Endothelial cell of umbilical vein (primary cell): ENCODE measurements at regions not wholly inside any gene's neighbourhood (a gene's known extent, or its start where the extent isn't known, plus 50 kb on each side); places are given as distances from the start of the nearest gene placed in this dataset.

Source experiments
- CTCF ChIP-seq, 2 donors: IDR thresholded peaks; 1 replicate in 1 of 2; 2 replicates in 1 of 2; pipeline ENCODE4 v1.5.1; 2011; ENCODE audit warnings: low read length in 2 of 2, mild to moderate bottlenecking in 2 of 2, moderate library complexity in 2 of 2, control low read depth in 1 of 2, inconsistent platforms in 1 of 2, low read depth in 1 of 2; ENCODE audit not compliant: insufficient read depth in 1 of 2; ENCODE audit errors: extremely low read depth in 1 of 2
- EZH2 ChIP-seq: IDR thresholded peaks from 2 replicates; pipeline ENCODE4 v1.6.1; 2012; ENCODE audit warnings: borderline replicate concordance, low read depth, mild to moderate bottlenecking, moderate library complexity, low read length, inconsistent platforms; ENCODE audit not compliant: severe bottlenecking
- JUN ChIP-seq: IDR thresholded peaks from 2 replicates; pipeline ENCODE4 v1.6.1; 2011; ENCODE audit warnings: borderline replicate concordance, low read depth; ENCODE audit not compliant: insufficient read length, insufficient read depth
- MYC ChIP-seq: IDR thresholded peaks from one replicate; pipeline ENCODE4 v1.6.1; 2011; ENCODE audit warnings: mild to moderate bottlenecking, low read depth, low read length
- POLR2A ChIP-seq: IDR thresholded peaks from 2 replicates; pipeline ENCODE4 v1.6.1; 2012; ENCODE audit warnings: low read depth, mild to moderate bottlenecking, control low read depth, low read length
- POLR2AphosphoS5 ChIP-seq: IDR thresholded peaks from 2 replicates; pipeline ENCODE4 v1.6.1; 2012; ENCODE audit warnings: low read depth, mild to moderate bottlenecking, control low read depth, low read length, moderate library complexity; ENCODE audit not compliant: insufficient read depth

GRCh38 chr2:223264541-223265193, 212.7 kb downstream of the KCNE4 start:
- TF ChIP-seq CTCF (IDR thresholded peaks at IDR 0.05; ENCODE audit: extremely low read depth in 1 of 2, insufficient read depth in 1 of 2, low read depth in 1 of 2, low read length in 2 of 2) (no peak), MYC (no peak), POLR2AphosphoS5 (no peak), POLR2A (no peak), EZH2 (no peak), JUN (no peak)
